ENCODE measurements at regions not wholly inside any gene's neighbourhood (a gene's known extent, or its start where the extent isn't known, plus 50 kb on each side); places are given as distances from the start of the nearest gene placed in this dataset.

DNA sequence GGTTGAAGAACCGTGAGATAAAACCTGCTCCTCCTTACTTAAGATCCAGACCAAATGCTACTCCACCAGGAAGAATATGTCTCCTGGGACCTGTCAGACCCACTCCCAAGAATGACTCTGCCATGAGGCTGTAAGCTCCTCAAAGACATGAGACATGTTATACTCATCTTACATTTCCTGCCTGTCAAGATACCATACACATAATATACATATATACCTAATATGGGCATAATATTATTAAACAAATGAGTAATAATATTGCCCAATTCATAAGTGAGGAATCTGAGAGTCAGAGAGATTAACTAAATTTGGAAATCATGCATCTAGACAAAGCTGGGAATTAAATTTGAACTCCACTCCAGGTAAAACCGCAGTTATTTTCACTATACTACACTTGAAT is 634.9 kb downstream of the LMO4 start:
- H4K20me1 ChIP-seq (ENCODE audit: control insufficient read depth, extremely low read depth, insufficient read depth, low read length) = no peaks in the 10 kb centered on the region

DNA sequence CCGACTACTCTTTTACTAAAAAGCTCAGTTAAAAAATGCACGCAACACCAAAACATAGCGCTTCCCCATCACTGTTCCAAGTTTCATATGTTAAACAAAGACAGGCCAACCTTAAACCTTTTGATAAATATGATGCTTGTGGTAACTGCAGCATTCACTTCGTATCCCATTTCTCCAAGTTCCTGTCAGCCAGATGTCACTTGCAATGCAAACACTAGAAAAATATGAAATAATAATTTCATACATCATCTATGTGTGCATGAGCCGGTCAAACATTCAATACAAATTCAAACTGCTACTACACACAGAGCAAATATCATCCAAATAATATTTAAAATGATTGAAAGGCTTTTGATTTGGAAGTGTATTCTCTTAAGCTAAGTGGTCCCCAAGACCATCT is 636.5 kb downstream of the LMO4 start:
- no peaks in the 10 kb centered on the region for H4K20me1 ChIP-seq (ENCODE audit: control insufficient read depth, extremely low read depth, insufficient read depth, low read length)
- no peaks in the 10 kb centered on the region for H3K27me3 ChIP-seq (ENCODE audit: control insufficient read depth, insufficient read depth, low read length)
- no peak overlapping the region for H3K4me3 ChIP-seq (replicated peaks in 1 of 4; ENCODE audit: control extremely low read depth in 1 of 4, insufficient read depth in 1 of 4, low read depth in 3 of 4, low read length in 4 of 4)
- no peaks in the 10 kb centered on the region for H3K36me3 ChIP-seq (ENCODE audit: control insufficient read depth, insufficient read depth, low read length)
- H3K4me1 ChIP-seq (ENCODE audit: control insufficient read depth, extremely low read depth, insufficient read depth, low read length) = peaks cover 3% of the 10 kb centered on the region
- peak in 1 of 2 donors; percentile 23 for DNase-seq (ENCODE audit: low read depth in 2 of 2)
- H3K79me2 ChIP-seq (ENCODE audit: control insufficient read depth, insufficient read depth, low read length) = no peaks in the 10 kb centered on the region
- no peak overlapping the region for H3K27ac ChIP-seq (ENCODE audit: insufficient read depth, low read length)
- TF ChIP-seq, protein P1, sequence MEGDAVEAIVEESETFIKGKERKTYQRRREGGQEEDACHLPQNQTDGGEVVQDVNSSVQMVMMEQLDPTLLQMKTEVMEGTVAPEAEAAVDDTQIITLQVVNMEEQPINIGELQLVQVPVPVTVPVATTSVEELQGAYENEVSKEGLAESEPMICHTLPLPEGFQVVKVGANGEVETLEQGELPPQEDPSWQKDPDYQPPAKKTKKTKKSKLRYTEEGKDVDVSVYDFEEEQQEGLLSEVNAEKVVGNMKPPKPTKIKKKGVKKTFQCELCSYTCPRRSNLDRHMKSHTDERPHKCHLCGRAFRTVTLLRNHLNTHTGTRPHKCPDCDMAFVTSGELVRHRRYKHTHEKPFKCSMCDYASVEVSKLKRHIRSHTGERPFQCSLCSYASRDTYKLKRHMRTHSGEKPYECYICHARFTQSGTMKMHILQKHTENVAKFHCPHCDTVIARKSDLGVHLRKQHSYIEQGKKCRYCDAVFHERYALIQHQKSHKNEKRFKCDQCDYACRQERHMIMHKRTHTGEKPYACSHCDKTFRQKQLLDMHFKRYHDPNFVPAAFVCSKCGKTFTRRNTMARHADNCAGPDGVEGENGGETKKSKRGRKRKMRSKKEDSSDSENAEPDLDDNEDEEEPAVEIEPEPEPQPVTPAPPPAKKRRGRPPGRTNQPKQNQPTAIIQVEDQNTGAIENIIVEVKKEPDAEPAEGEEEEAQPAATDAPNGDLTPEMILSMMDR (conservative IDR thresholded peaks at IDR 0.05 in 1 of 2, IDR thresholded peaks at IDR 0.05 in 1 of 2; ENCODE audit: low read depth in 1 of 2, low read length in 2 of 2) = no peak
- TF ChIP-seq EZH2 (IDR thresholded peaks at IDR 0.05; ENCODE audit: low read length, missing control alignments) = no peak
- no peak overlapping the region for H3K4me2 ChIP-seq (ENCODE audit: extremely low read depth, insufficient read depth, low read length)
- H2AFZ ChIP-seq (ENCODE audit: low read length) = no peak overlapping the region
- H3K9me3 ChIP-seq (ENCODE audit: control insufficient read depth, insufficient read depth, low read depth, low read length) = no peaks in the 10 kb centered on the region
- no peak overlapping the region for H3K9ac ChIP-seq (ENCODE audit: insufficient read depth, low read length)

More for the DNA sequence above, 634.9 kb downstream of the LMO4 start:
- H3K9ac ChIP-seq (ENCODE audit: insufficient read depth, low read length) = no peak overlapping the region
- H3K36me3 ChIP-seq (ENCODE audit: control insufficient read depth, insufficient read depth, low read length) = no peaks in the 10 kb centered on the region
- DNase-seq (ENCODE audit: low read depth in 2 of 2) = peak; percentile 30 to 73
- H3K79me2 ChIP-seq (ENCODE audit: control insufficient read depth, insufficient read depth, low read length) = no peaks in the 10 kb centered on the region
- no peaks in the 10 kb centered on the region for H3K27me3 ChIP-seq (ENCODE audit: control insufficient read depth, insufficient read depth, low read length)
- H3K4me1 ChIP-seq (ENCODE audit: control insufficient read depth, extremely low read depth, insufficient read depth, low read length) = peaks cover 2% of the 10 kb centered on the region
- no peaks in the 10 kb centered on the region for H3K9me3 ChIP-seq (ENCODE audit: control insufficient read depth, insufficient read depth, low read depth, low read length)
- peak overlapping the region; percentile 19 for H3K4me2 ChIP-seq (ENCODE audit: extremely low read depth, insufficient read depth, low read length)
- no peak overlapping the region for H2AFZ ChIP-seq (ENCODE audit: low read length)
- H3K27ac ChIP-seq (ENCODE audit: insufficient read depth, low read length) = no peak overlapping the region
- H3K4me3 ChIP-seq (replicated peaks in 1 of 4; ENCODE audit: control extremely low read depth in 1 of 4, insufficient read depth in 1 of 4, low read depth in 3 of 4, low read length in 4 of 4) = no peak overlapping the region
- TF ChIP-seq, protein P1 (conservative IDR thresholded peaks at IDR 0.05 in 1 of 2, IDR thresholded peaks at IDR 0.05 in 1 of 2; ENCODE audit: low read depth in 1 of 2, low read length in 2 of 2) = no peak
- no peak for TF ChIP-seq EZH2 (IDR thresholded peaks at IDR 0.05; ENCODE audit: low read length, missing control alignments)

DNA sequence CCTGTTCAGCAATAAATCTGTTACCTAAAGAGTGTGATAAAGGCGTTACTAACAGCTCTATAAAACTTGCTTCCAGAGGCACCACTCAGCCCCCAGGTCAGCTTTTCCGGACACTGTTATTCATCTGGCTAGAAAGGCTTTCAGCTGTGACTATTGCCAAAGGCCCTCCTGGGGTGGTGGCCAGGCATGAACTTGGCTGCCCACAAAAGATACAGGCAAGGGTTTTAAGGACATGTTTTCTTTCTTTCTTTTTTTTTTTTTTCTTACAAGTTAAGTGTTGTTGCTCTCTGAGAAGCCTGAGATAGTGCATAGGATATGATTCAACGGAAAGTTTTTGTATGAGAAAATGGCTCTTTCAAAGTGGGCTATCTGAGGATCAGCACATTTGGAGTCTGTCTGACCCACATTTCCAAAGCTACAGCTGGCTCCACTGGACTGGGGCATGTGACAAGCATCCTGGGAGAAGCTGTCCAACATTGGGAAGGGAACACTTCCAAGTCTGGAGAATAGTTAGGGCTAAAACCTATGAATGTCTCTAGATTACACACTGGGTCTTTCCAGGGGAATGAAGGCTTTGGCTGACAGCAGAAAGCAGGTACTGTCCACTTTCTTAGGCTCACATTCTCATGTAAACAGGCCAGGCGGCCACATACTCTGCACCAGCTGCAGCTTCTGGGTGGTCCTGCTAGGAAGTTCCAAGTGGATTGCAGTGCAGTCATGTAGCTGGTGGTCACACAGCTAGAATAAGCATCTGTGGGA is 639.7 kb downstream of the LMO4 start:
- Histone ChIP-seq H3K27ac (ENCODE audit: insufficient read depth, low read length) (no peak overlapping the region), H4K20me1 (ENCODE audit: control insufficient read depth, extremely low read depth, insufficient read depth, low read length) (no peaks in the 10 kb centered on the region), H3K36me3 (ENCODE audit: control insufficient read depth, insufficient read depth, low read length) (no peaks in the 10 kb centered on the region), H3K4me3 (replicated peaks in 1 of 4; ENCODE audit: control extremely low read depth in 1 of 4, insufficient read depth in 1 of 4, low read depth in 3 of 4, low read length in 4 of 4) (no peak overlapping the region), H3K79me2 (ENCODE audit: control insufficient read depth, insufficient read depth, low read length) (no peaks in the 10 kb centered on the region), H3K4me1 (ENCODE audit: control insufficient read depth, extremely low read depth, insufficient read depth, low read length) (peaks cover 3% of the 10 kb centered on the region), H3K9ac (ENCODE audit: insufficient read depth, low read length) (no peak overlapping the region), H3K9me3 (ENCODE audit: control insufficient read depth, insufficient read depth, low read depth, low read length) (no peaks in the 10 kb centered on the region), H3K27me3 (ENCODE audit: control insufficient read depth, insufficient read depth, low read length) (no peaks in the 10 kb centered on the region), H2AFZ (ENCODE audit: low read length) (peak overlapping the region; percentile 24), H3K4me2 (ENCODE audit: extremely low read depth, insufficient read depth, low read length) (peak overlapping the region; percentile 26)
- TF ChIP-seq, protein P1 (conservative IDR thresholded peaks at IDR 0.05 in 1 of 2, IDR thresholded peaks at IDR 0.05 in 1 of 2; ENCODE audit: low read depth in 1 of 2, low read length in 2 of 2) = no peak
- TF ChIP-seq EZH2 (IDR thresholded peaks at IDR 0.05; ENCODE audit: low read length, missing control alignments) = no peak
- peak; percentile 66 to 92 for DNase-seq (ENCODE audit: low read depth in 2 of 2)

Measured in fibroblast of lung (primary cell).